ENCODE measurements at regions not wholly inside any gene's neighbourhood (a gene's known extent, or its start where the extent isn't known, plus 50 kb on each side); places are given as distances from the start of the nearest gene placed in this dataset.

DNA sequence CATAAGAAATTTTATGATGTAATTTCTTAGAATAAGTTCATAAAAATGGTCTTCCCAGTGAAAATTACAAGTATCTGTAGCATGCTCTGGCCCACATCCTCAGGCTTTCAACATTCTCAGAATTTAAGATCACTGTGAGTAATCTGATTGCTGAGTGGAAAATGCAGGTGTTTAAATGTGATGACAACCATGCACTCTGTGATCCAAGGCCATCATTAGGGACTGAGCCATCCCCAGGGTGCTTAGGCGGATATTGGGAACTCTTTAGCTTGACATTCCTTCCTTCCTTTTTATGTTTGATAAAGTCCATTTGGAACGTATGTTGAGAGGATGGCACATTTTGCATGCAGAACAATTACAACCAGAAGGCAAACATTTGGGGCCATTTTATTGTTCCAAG is 95.5 kb downstream of the ARL4C start:
- no peak for DNase-seq (ENCODE audit: low read depth)
- TF ChIP-seq, protein P1, sequence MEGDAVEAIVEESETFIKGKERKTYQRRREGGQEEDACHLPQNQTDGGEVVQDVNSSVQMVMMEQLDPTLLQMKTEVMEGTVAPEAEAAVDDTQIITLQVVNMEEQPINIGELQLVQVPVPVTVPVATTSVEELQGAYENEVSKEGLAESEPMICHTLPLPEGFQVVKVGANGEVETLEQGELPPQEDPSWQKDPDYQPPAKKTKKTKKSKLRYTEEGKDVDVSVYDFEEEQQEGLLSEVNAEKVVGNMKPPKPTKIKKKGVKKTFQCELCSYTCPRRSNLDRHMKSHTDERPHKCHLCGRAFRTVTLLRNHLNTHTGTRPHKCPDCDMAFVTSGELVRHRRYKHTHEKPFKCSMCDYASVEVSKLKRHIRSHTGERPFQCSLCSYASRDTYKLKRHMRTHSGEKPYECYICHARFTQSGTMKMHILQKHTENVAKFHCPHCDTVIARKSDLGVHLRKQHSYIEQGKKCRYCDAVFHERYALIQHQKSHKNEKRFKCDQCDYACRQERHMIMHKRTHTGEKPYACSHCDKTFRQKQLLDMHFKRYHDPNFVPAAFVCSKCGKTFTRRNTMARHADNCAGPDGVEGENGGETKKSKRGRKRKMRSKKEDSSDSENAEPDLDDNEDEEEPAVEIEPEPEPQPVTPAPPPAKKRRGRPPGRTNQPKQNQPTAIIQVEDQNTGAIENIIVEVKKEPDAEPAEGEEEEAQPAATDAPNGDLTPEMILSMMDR (IDR thresholded peaks at IDR 0.05; ENCODE audit: control insufficient read depth, extremely low read depth, insufficient read depth): no peak
- H3K4me3 ChIP-seq (ENCODE audit: low read depth, low read length): no peak overlapping the region

DNA sequence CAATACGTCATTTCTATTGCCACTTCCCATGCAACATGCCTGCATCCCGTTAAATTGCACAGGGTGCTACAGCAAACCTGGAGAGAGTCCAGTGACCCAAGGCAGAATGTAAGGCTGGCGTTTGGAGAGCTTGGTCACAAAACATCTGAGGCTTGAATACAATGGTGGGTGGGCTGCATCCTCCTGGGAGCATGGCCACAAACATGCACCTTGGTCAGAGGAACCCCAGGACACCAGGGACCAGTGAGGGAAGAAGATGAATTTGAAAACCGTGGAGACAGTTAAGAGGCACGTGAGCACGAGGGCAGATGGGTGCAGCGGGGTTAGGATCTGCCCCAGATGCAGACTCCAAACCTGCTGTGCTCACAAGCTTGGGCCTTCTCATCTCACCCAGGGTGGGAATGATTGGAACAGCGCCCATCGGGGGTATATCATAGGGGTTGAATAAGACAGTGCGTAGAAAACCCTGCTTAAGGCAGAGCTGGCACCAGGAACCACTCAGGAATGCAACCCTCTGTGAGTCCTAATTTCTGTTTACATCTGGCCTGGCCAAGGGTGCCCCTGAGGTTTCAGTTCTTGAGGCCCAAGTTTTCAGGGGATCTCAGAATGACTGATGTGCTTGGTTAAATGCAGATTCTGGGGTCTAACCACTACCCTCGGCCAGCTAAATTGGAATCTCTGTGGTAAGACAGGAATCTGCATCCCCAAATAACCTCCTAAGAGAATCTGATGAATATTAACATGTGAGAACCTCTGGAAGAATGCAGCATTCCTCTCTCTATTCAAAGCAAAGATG is 97.2 kb downstream of the ARL4C start:
- no peak overlapping the region for H3K4me3 ChIP-seq (ENCODE audit: low read depth, low read length)
- TF ChIP-seq, protein P1 (IDR thresholded peaks at IDR 0.05; ENCODE audit: control insufficient read depth, extremely low read depth, insufficient read depth): no peak
- no peak for DNase-seq (ENCODE audit: low read depth)

DNA sequence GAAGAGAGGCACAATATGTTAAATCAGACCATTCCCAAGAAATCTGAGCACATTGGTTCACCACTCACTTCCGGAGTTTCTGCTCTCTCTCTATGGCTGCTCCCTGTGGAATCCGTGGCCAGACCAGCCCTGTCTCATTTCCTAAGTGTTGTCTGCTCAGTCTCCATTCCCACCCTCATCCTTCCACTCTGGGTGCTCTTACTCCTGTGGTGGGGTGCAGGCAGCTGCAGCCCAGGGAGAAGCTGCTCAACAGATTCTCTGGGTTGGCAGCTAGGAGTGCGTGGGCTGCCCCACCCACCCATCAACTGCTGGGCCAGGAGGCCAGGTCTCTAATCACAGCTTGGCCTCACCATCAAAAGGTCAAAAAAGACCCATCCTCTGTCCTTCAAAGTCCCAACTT is 98.3 kb downstream of the ARL4C start:
- H3K4me3 ChIP-seq (ENCODE audit: low read depth, low read length): no peak overlapping the region
- TF ChIP-seq, protein P1 (IDR thresholded peaks at IDR 0.05; ENCODE audit: control insufficient read depth, extremely low read depth, insufficient read depth): no peak
- DNase-seq (ENCODE audit: low read depth): no peak

DNA sequence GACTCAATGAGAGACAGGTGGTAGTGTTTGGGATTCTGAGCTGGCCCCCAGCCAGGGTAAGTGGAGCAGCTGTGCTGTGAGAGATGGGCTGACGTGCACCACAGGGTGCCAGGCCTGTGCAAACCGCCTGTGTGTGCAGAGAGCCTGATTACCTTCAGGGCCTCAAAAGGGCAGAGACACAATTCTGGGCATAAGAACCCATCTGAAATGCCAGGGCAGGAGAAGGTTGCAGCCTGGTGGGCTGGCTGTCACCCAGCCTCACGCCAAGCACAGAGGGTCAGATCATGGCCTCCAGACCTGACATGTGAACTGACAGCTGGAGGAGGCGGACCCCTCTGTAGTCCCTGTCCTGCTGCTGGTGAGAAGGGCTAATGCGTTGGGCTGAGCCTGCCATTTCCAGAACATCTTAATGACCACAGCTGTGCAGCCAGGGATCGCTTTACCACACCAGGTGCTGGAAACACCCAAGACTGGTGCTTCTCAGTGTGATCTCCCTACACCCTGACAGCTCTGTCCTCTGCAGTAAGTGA is 100.9 kb downstream of the ARL4C start:
- TF ChIP-seq, protein P1 (IDR thresholded peaks at IDR 0.05; ENCODE audit: control insufficient read depth, extremely low read depth, insufficient read depth): no peak
- no peak for DNase-seq (ENCODE audit: low read depth)
- no peak overlapping the region for H3K4me3 ChIP-seq (ENCODE audit: low read depth, low read length)

DNA sequence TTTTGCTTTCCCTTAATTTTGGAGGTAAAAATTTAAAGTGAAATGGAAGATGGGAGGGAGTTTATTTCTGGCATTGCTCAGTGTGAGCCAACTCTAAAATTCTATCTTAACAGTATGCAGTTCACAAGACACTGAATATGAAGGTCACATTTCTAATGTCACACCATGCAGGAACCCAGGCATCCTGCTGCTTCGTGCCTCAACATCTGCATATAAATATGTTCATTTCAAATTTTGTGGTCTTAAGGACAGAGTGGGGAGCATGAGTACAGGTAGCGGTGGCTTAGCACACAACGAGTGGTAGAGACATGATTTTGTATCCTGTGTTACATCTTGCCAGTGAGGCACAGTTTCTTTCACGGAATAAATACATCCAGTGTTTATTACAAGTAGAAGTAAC is 102.4 kb downstream of the ARL4C start:
- no peak for DNase-seq (ENCODE audit: low read depth)
- TF ChIP-seq, protein P1 (IDR thresholded peaks at IDR 0.05; ENCODE audit: control insufficient read depth, extremely low read depth, insufficient read depth): no peak
- no peak overlapping the region for H3K4me3 ChIP-seq (ENCODE audit: low read depth, low read length)

DNA sequence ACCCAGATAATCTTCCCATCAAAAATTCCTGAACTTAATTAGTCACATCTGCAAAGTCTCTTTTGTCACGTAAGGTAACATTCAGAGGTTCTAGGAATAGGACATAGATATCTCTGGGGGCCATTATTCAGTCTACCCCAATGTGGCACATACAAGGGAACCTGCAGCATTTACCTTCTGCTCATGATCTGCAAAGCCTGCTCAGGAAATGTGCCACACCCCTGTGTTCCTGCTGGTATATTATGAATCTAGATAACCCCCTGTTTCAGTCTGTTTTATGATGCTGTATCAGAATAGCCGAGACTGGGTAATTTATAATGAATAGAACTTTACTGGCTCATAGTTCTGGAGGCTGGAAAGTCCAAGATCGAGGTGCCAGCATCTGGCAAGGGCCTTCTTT is 103.5 kb downstream of the ARL4C start:
- no peak for DNase-seq (ENCODE audit: low read depth)
- TF ChIP-seq, protein P1 (IDR thresholded peaks at IDR 0.05; ENCODE audit: control insufficient read depth, extremely low read depth, insufficient read depth): no peak

More for the DNA sequence above, 103.5 kb downstream of the ARL4C start:
- no peak overlapping the region for H3K4me3 ChIP-seq (ENCODE audit: low read depth, low read length)

Data from LNCaP clone FGC (cell line).